ENCODE measurements at regions not wholly inside any gene's neighbourhood (a gene's known extent, or its start where the extent isn't known, plus 50 kb on each side); places are given as distances from the start of the nearest gene placed in this dataset.
"Not testable (repeated sequence)": the region's sequence is repeated elsewhere in the genome, so short reads cannot be mapped to it uniquely, and the experiment has no call there.

GRCh38 chr15:57767481-57767880 lies 61.0 kb downstream of the POLR2M start:
- DNase-seq = no peak

- DNase-seq = peak; percentile 84
Observed at GRCh38 chr15:57769266-57769665, 62.8 kb downstream of the POLR2M start.

GRCh38 chr15:57770495-57770894 lies 64.0 kb downstream of the POLR2M start:
- no peak for DNase-seq

- DNase-seq = no peak
Observed at GRCh38 chr15:57772223-57772957, 65.9 kb downstream of the POLR2M start.

- DNase-seq = no peak
Observed at GRCh38 chr15:57773051-57773450, 66.5 kb downstream of the POLR2M start.

GRCh38 chr15:57777003-57777402 lies 70.5 kb downstream of the POLR2M start:
- no peak for DNase-seq

GRCh38 chr15:57780471-57780870 lies 74.0 kb downstream of the POLR2M start:
- DNase-seq = no peak

- no peak for DNase-seq
Observed at GRCh38 chr15:57782731-57783130, 76.2 kb downstream of the POLR2M start.

- peak; percentile 70 for DNase-seq
Observed at GRCh38 chr15:57784081-57784511, 77.6 kb downstream of the POLR2M start.

GRCh38 chr15:57785039-57785438 lies 78.5 kb downstream of the POLR2M start:
- no peak for DNase-seq

GRCh38 chr15:57785959-57786358 lies 79.4 kb downstream of the POLR2M start:
- DNase-seq = no peak

GRCh38 chr15:57789225-57789624 lies 82.7 kb downstream of the POLR2M start:
- DNase-seq = no peak

- DNase-seq = no peak
Observed at GRCh38 chr15:57792724-57793449, 86.4 kb downstream of the POLR2M start.

- DNase-seq = no peak
Observed at GRCh38 chr15:57795261-57795660, 88.7 kb downstream of the POLR2M start.

- no peak for DNase-seq
Observed at GRCh38 chr15:57796146-57796545, 89.6 kb downstream of the POLR2M start.

- peak; percentile 58 for DNase-seq
Observed at GRCh38 chr15:57797110-57797509, 90.6 kb downstream of the POLR2M start.

- peak; percentile 40 for DNase-seq
Observed at GRCh38 chr15:57797568-57798267, 91.2 kb downstream of the POLR2M start.

- no peak for DNase-seq
Observed at GRCh38 chr15:57806003-57806402, 99.5 kb downstream of the POLR2M start.

- DNase-seq = not testable (repeated sequence)
Observed at GRCh38 chr15:57809285-57809684, 102.8 kb downstream of the POLR2M start.

- no peak for DNase-seq
Observed at GRCh38 chr15:57816599-57816998, 110.1 kb downstream of the POLR2M start.

- no peak for DNase-seq
Observed at GRCh38 chr15:57819646-57820045, 113.1 kb downstream of the POLR2M start.

GRCh38 chr15:57820119-57820518 lies 113.6 kb downstream of the POLR2M start:
- no peak for DNase-seq

GRCh38 chr15:57821826-57822225 lies 115.3 kb downstream of the POLR2M start:
- no peak for DNase-seq

All from right hindlimb (tissue), 1 donor.